GM19452 (cell line): ENCODE measurements at regions not wholly inside any gene's neighbourhood (a gene's known extent, or its start where the extent isn't known, plus 50 kb on each side); places are given as distances from the start of the nearest gene placed in this dataset.

Source experiments
- ATAC-seq: cut with Tn5 transposase; IDR thresholded peaks from one replicate; pipeline ENCODE4 v1.9.1; 2021; ENCODE audit not compliant: unreplicated experiment

DNA sequence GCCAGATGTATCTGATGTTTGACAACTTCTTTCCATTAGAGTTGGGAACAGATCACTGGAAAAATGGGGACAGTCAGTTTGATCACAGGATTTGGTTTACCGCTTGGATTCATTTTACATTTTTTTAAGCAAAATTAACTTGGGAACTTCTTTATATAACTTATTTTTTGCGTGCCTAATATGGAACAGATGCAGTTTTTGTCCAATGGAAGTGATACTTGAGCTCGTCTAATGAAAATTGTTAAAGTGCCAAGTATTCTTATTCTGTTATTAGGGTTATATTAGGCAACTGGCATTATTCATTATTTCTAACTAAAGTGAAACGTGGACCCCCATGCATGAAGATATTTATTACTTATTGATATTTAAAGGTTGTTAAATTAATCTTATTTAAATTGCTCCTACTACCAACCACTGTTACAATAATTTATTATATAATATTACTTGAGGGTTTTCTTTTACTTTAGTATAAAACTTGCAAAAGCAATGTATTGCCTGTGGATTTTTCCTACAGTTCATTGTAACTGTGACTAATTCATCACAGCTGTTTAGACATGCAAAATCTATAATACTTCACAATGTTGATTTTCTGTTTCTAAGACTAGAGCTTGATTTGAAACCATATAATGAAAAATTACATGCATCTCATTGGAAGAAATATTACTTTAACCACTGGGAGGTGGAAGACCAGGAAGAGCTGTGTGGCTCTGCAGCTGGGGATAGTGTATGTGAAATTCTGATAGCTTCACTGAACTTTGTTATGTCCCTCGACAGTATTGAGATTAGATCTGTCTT, 787.3 kb upstream of the WWC1 start:
- ATAC-seq: no peak

DNA sequence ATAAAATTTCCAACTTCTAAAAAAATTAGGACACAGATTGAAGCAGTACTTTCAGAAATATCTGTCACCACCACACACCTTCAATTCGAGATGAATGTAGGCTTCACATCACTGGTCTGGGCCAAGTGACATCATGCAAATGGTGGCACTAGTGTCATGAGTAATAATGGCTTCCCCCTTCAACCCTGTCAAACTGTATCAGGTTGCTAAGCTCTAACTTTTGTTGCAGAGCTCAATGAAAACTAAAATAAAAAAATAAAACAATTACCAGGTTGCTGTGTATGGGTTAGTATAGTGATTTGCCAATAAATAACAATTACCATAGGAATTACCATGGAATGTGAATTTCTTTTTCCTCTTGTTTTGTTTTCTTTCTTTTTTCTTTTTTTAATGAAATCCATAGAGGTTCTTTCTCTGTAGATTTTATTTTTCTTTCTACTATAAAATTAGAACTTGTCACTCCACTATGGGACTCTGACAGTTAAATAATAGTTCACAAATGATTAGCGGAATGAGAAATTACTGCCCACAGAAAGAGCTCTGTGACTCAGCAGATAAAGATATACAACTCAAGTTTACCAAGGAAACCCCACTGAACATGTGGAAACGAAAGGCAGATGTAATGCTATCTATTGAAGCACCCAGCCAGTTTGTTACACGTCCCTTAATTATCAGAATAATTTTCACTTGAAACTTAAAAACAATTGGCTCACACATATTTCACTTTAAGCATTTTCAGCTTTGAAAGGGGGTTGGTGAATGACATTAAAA, 783.8 kb upstream of the WWC1 start:
- no peak for ATAC-seq

DNA sequence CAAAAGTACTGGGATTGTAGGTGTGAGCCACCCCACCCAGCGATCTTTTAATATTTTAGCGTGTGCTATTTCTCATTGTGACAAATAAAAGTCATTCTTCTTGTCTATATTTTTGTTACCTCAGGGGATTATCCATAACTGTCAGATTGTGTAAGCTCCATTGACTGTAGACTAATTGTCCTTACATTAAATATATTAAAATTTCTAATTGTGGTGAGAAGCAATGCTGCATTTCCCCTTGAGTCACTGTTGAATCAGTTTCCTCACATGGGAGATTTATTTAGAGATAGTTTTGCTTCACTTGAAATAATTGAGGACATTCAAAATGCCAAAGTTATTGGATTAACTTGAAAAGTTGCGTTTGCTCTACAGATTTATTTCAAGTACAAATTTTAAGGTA, 782.4 kb upstream of the WWC1 start:
- ATAC-seq: no peak

DNA sequence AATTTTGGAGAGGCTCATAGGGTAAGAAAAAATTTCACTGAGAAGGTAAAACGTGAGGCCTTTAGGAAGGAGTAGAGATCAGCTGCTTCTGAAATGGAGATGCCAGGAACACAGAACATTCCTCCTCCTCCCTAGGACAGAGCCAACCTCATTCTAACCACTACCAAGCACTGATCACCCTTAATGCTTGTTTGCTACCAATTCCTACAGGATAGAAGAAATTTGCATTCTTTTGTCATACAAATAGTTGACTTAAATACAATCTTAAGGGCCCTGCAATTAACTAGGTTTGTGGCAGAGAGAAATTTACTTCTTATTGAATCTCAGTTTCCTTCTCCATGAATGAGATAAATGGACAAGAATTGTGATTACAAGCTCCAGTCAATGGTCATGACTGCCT, 780.2 kb upstream of the WWC1 start:
- no peak for ATAC-seq

DNA sequence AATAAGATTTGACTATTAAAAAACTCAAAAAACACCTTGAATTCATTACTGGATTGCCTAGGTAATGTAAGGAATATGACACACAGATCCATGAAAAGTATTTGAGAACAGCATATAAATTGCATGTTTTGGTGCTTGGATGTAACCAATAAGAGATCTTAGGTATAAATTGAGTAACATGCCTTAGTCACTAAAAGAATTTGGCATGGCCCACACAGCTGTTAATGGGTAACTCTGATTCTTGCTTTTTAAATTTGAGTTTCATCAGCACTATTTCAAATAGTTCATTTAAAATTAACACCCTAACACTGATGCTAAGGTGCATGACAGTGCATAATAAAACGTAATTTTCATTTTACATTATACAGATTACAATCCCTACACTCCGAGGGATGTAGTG, 779.3 kb upstream of the WWC1 start:
- no peak for ATAC-seq

DNA sequence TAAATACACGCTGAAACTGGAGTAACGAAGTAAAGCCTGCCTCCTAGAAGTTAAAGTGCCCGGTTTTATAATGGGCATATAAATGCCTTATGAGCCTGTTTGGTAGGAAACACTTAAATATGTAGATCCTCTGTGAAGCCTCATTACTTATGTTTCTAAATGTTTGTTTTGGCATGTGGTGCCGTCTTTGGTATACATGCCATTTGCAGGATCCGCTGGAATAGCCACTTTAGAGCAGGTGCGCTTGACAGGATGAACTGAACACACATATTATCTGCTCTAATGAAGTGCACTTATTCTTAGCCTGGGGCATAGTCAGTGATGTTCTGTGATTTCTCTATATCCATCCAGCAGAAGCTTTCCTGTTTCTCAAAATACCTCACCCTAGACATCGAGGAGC, 778.1 kb upstream of the WWC1 start:
- ATAC-seq: no peak

DNA sequence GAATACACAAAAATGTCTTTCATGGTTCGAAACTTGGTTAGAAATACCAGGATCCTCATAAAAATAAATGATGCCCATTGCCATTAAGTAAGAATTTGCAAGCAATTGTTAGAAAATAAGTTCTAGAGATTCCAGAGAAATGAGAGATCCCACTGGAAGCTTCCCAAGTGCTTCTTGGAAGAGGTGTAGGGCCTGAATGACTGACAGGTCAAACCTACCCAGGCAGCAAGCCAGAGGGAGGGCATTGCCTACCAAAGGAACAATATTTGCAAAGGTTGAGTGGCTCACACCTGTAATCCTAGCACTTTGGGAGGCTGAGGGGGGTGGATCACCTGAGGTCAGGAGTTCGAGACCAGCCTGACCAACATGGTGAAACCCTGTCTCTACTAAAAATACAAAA, 777.0 kb upstream of the WWC1 start:
- no peak for ATAC-seq

DNA sequence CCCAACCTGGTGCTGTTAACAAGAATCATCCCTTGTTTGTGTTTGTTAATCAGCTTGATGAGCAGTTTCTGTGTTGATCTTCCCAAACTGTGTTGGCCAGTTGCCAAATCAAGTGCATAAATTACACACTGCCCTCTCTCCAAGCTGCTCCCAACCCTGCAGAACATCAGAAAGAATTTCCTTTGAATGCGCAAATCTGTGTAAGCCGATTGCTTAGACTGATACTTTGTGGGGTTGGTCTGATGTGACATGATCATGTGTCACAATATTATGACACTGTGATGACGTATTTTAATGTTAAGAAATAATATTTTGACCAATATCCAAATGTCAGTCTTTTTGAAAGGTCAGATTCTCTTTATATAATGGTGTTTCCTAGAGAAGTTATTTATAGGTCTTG, 766.4 kb upstream of the WWC1 start:
- no peak for ATAC-seq

DNA sequence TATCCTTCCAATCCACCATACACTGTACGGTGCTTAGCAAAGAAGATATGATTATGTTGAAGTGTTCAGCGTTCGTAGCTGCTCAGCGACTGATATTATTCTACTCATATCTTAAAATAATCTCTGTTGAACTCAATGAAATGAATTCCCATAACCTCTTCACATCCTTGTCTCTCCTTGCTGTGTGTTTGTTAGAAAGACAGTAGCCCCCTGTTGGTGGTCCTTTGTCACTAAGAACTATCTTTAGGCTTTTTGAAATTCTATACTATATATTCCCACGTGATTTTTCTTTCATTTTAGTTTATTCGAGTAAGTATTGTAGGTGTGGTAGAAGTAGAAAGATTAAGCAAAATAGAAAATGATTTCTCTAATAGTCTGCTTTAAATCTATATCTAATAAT, 762.8 kb upstream of the WWC1 start:
- no peak for ATAC-seq

DNA sequence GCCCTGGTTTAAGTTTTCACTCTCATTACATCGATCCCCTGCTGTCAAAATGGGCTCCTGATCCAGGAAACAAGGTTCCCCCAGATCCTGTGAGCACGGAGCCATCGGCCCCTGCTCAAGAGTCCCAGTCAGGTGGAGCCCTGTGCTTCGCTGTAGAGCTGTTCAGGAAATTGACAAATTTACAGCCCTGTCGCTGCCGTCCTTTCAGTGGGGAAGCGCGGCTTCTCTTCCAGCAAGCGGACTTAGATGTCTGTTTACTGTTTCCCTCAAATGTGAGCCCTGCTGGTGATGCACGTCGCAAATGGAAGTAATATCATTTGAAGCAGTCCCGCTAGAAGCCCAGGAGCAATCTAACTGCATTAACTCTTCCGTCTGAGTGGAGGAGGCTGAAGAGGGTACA, 760.9 kb upstream of the WWC1 start:
- no peak for ATAC-seq

DNA sequence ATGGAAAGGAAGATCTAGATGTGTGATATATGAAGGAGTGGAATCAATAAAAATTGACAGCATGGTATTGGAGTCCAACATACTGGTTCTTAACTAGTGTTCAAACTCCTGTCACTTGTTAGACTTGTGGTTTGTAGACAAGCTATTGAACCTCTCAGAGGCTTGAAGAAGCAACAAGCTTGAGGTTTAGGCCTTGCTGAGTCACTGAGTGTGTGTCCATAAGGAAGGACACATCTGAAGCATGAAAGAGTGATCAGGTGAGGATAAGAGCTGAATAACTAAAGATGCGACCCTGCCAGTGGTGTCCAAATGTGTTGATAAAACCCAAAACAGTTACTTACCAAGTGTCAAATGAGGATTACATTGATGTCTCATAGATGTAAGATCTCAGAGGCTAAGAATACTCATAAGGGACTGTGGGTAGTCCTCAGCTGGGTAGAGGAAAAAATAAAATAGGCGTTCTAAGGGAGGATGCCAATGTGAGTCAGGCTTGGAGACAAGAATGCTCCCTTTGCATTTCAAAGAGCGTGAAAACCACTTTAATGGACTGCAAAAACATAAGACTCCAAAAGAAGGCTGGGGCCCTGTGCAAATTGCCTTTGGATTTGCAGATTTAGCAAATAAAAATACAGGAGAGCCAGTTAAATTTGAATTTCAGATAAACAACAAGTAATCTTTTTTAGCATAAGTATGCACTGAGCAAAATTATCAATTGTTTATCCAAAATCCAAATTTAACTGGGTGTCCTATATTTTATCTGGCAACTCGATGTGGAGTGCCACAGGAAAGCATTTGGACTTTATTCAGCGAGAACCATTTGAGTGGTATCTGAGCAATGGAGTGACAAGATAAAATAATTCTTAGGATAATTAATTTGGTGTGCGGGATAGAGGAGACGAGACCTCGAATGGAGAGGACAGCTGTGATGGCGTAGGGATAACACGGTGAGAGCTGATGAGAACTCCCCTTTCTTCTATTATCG, 757.3 kb upstream of the WWC1 start:
- no peak for ATAC-seq

DNA sequence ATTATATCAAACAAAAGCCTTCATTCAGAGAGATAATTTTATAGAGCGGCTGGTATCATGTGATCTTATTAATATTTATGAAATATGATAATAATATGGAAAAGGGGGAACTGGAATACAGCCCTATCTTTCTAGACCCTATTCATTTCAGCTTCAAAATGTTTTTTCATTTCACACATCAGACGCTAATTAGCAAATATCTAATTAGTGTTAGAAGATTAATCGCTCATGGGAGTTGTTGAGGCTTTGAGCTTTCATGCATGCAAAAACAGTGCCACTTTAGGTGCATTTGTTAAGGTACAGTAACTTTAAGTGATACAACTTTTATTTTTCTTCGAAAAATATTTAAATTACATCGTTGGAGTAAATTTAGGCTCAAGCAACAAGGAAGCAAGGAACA, 751.7 kb upstream of the WWC1 start:
- ATAC-seq: no peak

DNA sequence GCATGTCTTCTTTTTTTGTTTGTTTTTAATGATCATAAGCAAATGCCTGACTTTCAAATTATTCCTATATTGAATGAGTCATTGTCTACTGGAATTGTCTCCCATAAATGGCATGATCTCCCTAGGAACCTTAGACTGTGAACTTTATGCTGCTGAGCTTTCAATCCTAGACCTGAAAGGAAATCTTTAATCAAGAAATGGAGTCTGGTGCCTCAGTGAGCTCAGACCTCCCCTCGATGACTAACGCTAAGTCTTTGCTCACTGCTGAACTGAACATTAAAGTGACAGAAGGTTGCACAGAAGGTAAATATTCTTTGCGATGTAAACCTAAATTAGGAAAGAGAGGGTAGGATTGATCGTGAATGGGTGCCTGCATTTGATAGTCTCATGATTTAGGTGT, 745.2 kb upstream of the WWC1 start:
- no peak for ATAC-seq

DNA sequence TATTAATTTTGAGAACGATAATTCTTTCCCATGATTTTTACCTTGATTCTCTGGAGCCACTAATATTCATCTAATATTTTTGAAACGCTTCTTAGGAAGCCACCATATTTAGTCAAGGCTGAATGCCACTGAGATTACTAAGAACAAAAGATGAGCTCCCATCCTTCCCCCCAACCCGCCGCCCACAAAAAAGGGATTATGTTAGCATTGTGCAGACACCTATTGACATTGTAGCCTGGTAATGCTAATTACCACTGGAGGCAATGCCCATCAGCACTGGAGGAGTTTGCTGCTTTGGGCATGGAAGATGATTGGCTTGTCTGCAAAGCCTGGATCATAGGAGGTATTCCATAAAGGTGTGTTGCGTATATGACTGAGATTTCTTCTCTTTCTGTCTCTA, 739.1 kb upstream of the WWC1 start:
- no peak for ATAC-seq

DNA sequence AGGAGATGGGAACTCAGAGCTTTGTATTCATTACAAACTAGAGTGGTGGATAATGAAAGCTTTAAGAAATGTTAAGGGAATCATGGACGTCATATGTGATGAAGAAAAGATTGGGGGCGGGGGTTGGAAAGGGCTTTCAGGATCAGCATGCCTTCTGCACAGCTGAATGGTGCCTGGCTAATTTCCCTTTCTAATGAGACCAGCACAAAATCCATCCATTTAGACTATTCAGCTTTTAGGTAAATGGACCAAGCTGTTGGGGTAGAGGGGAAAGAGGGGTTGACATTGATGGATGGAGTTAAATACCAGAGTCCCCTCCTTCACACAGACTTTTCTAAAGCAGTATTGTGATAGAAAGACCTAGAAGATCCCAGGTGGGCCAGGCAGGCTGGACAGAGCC, 737.9 kb upstream of the WWC1 start:
- ATAC-seq: no peak

DNA sequence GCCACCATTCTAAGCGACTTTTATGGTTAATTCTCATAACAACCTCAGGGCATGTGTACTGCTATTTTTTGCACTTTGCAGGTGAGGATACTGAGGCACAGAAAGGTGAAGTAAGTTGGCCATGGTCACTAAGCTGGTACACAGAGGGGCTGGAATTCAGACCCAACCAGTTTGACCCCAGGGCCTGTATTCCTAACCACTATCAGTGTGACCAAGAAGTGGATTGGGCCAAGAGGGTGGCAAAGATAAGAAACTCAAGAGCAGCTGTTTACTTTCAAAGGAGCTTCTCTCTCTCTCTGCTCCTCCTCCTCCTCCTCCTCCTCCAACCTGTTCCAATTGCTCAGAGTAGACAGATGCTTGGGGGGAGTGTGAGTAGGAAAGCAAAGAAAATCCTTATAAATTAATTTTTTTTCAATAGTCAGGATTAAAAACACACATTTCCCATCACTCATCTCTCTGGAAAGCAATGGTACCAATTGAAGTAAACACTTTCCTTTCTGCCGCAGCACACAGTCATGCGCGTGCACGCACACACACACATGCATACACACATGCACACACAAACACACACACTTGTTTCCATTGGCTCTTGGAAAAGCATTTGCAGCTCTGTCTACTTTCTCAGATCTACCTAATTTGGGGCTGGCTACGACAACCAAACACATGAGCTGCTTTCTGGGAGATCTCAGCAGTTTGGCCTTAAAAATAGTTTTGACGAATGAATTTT, 736.7 kb upstream of the WWC1 start:
- ATAC-seq: no peak

DNA sequence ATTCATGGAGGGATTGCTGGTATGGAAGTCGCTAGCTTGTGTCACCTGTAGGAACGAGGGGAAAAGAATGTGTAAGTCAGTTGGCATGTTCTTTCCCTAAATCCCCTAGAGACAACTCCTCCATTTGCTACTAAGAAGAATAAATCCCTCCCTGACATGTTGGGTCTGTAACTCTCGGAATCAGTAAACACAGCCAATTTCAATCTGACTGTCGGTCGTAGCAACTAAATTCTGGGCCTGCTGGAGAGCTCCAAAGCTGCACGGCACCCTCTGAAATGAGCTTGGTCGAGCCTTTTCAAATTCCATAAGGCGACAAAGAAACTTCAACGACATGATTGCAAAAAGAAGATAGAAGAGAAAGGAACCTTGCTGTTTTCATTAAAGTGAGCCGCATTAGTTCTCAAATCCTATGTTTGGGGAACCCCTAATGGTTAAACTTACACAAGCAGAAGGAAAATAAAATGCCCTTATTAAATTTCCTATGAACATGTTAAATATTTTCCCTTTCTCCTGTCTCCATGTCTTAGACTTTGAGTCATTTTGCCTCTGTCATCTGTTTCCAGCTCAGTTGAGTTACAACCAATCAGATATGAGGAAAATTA, 735.8 kb upstream of the WWC1 start:
- no peak for ATAC-seq

DNA sequence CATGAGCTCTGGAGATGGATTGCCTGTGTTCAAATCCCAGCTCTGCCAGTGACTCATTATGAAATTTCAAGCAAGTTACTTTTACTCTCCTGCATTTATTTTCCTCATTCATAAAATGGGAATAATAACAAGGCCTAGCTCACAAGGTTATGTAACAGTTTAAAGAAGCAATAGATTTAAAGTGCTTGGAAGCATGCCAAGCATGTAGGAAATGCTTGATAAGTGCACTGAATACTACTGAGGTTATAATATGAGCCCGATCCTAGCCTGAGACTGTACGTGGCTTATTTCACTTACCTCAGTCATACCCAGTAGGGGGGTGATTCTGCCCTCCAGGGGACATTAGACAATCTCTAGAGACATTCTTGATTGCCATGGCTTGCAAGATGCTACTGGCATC, 734.1 kb upstream of the WWC1 start:
- ATAC-seq: no peak

DNA sequence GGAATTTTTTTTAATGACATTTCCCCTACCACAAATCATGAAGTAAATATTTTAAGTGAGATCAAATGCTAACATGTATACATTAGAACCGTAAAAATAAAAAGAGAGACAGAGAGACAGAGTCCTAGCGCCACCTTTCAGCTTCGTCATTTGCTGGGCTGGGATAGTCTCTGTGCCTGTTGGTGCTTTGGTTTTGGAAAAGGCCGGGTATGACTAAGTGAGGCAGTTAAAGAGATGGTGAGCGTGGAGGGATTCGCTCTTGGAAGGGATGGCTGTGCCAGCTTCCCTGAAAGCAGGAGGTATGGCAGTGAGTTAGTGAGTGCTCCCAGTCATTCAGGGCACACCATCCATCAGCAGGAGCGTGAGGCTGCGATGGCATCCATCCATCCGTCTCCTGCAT, 729.6 kb upstream of the WWC1 start:
- ATAC-seq: no peak

DNA sequence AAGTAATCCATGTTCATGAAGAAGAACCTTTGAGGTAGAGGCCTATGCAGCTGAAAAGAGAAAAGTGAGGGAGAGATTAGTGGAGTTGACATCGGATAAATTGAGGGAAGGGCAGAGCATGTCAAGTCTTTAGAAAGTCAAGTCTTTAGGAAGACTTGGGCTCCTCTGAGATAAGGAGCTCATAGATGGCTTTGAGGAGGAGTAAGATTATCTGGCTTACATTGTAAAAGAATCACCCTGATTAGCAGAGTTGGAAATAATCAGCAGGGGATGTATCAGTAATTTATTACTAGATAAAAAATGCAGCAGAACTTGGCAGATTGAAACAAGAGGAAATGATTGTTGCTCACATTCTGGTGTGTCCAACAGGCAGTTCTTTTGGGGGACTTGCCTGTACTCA, 727.2 kb upstream of the WWC1 start:
- ATAC-seq: no peak
